GM12874 (cell line): ENCODE measurements at regions not wholly inside any gene's neighbourhood (a gene's known extent, or its start where the extent isn't known, plus 50 kb on each side); places are given as distances from the start of the nearest gene placed in this dataset.

Experiments
- CTCF ChIP-seq: IDR thresholded peaks from 2 replicates; pipeline ENCODE4 v1.5.1; 2011; ENCODE audit warnings: low read depth, mild to moderate bottlenecking, control low read depth, low read length, moderate library complexity; ENCODE audit not compliant: insufficient read depth

- no peak for TF ChIP-seq CTCF
These were observed 119.2 kb downstream of the CYP26B1 start for GRCh38 chr2:72028351-72028995.

GRCh38 chr2:72027426-72028161, 120.1 kb downstream of the CYP26B1 start:
- TF ChIP-seq CTCF, result no peak

- no peak for TF ChIP-seq CTCF
These were observed 120.7 kb downstream of the CYP26B1 start for GRCh38 chr2:72026819-72027425.

GRCh38 chr2:72024451-72025175, 123.0 kb downstream of the CYP26B1 start:
- TF ChIP-seq CTCF, result no peak

- no peak for TF ChIP-seq CTCF
These were observed 123.8 kb downstream of the CYP26B1 start for GRCh38 chr2:72023678-72024390.

GRCh38 chr2:72015266-72015665, 132.4 kb downstream of the CYP26B1 start:
- no peak for TF ChIP-seq CTCF
